Panc1 (cell line): ENCODE measurements at regions not wholly inside any gene's neighbourhood (a gene's known extent, or its start where the extent isn't known, plus 50 kb on each side); places are given as distances from the start of the nearest gene placed in this dataset.

Source experiments
- CTCF ChIP-seq: fragments of 450-650 bp; IDR thresholded peaks from 2 replicates; pipeline ENCODE4 v1.5.1; 2017; ENCODE audit warnings: mild to moderate bottlenecking
- POLR2AphosphoS5 ChIP-seq: IDR thresholded peaks from 2 replicates; pipeline ENCODE4 v1.6.1; 2012; ENCODE audit warnings: mild to moderate bottlenecking, low read depth, low read length, moderate library complexity

GRCh38 chr4:1504595-1505500, 98.6 kb upstream of the NKX1-1 start:
- TF ChIP-seq CTCF (no peak), POLR2AphosphoS5 (no peak)
